GM23248 (cell line): ENCODE measurements at regions not wholly inside any gene's neighbourhood (a gene's known extent, or its start where the extent isn't known, plus 50 kb on each side); places are given as distances from the start of the nearest gene placed in this dataset.

Source experiments
- DNase-seq: peaks from one replicate; pipeline ENCODE4 v3.0.0-alpha.2; 2015
- H2AFZ ChIP-seq: fragments of 200-600 bp; sonication (generic); 2 replicates; pipeline ENCODE4 v1.6.1; 2016; ENCODE audit warnings: antibody characterized with exemption
- H3F3A ChIP-seq: fragments of 200-600 bp; sonication (generic); 2 replicates; pipeline ENCODE4 v1.6.1; 2016; ENCODE audit warnings: mild to moderate bottlenecking, antibody characterized with exemption, mixed run types; ENCODE audit not compliant: insufficient read depth
- H3K27ac ChIP-seq: fragments of 200-600 bp; sonication (generic); 2 replicates; pipeline ENCODE4 v1.5.1; 2016; ENCODE audit warnings: mild to moderate bottlenecking
- H3K27me3 ChIP-seq: fragments of 200-600 bp; sonication (generic); replicated peaks from 2 replicates; pipeline ENCODE4 v1.6.1; 2016; ENCODE audit warnings: mild to moderate bottlenecking; ENCODE audit not compliant: insufficient read depth
- H3K36me3 ChIP-seq: fragments of 200-600 bp; sonication (generic); 2 replicates; pipeline ENCODE4 v1.6.1; 2016; ENCODE audit warnings: low read depth, mild to moderate bottlenecking
- H3K4me1 ChIP-seq: fragments of 200-600 bp; sonication (generic); 2 replicates; pipeline ENCODE4 v1.6.1; 2016; ENCODE audit warnings: mild to moderate bottlenecking; ENCODE audit not compliant: insufficient read depth
- H3K4me2 ChIP-seq: fragments of 200-600 bp; sonication (generic); one replicate; pipeline ENCODE4 v1.6.1; 2016; ENCODE audit warnings: mild to moderate bottlenecking; ENCODE audit not compliant: unreplicated experiment
- H3K4me3 ChIP-seq: fragments of 200-600 bp; sonication (generic); 2 replicates; pipeline ENCODE4 v1.5.1; 2016; ENCODE audit warnings: mild to moderate bottlenecking
- H3K79me2 ChIP-seq: fragments of 200-600 bp; sonication (generic); 2 replicates; pipeline ENCODE4 v1.6.1; 2016; ENCODE audit warnings: mild to moderate bottlenecking; ENCODE audit not compliant: insufficient read depth
- H3K9ac ChIP-seq: fragments of 200-600 bp; sonication (generic); 2 replicates; pipeline ENCODE4 v1.6.1; 2016; ENCODE audit warnings: mild to moderate bottlenecking
- H3K9me2 ChIP-seq: fragments of 200-600 bp; sonication (generic); 2 replicates; pipeline ENCODE4 v1.6.1; 2016; ENCODE audit warnings: mixed run types, mild to moderate bottlenecking, moderate library complexity; ENCODE audit not compliant: insufficient read depth
- H3K9me3 ChIP-seq: fragments of 200-600 bp; sonication (generic); one replicate; pipeline ENCODE4 v1.6.1; 2017; ENCODE audit warnings: low read depth
- H4K20me1 ChIP-seq: fragments of 200-600 bp; sonication (generic); 2 replicates; pipeline ENCODE4 v1.6.0; 2016; ENCODE audit not compliant: insufficient read depth
- EZH2 ChIP-seq: fragments of 200-600 bp; sonication (generic); IDR thresholded peaks from 2 replicates; pipeline ENCODE4 v1.6.1; 2018; ENCODE audit warnings: antibody characterized with exemption, mild to moderate bottlenecking; ENCODE audit not compliant: insufficient read depth, poor library complexity, severe bottlenecking
- EZH2phosphoT487 ChIP-seq: fragments of 200-600 bp; sonication (generic); IDR thresholded peaks from 2 replicates; pipeline ENCODE4 v1.6.1; 2018; ENCODE audit warnings: antibody characterized with exemption, moderate library complexity, mild to moderate bottlenecking, low read depth; ENCODE audit not compliant: insufficient read depth
- WGBS, 2 experiments: methylation state at CpG; one replicate each; pipeline ENCODE4 v1.1.6; 2015 to 2017; ENCODE audit warnings: low lambda C conversion rate in 2 of 2, low coverage in 1 of 2; ENCODE audit errors: missing lambda C conversion rate in 2 of 2; 5-methylcytosine and 5-hydroxymethylcytosine counted together
- in situ Hi-C: fragments of 300-500 bp; cut with MboI; formaldehyde crosslinking; loops from 2 replicates; pipeline ENCODE4 v1.15.0; 2020

DNA sequence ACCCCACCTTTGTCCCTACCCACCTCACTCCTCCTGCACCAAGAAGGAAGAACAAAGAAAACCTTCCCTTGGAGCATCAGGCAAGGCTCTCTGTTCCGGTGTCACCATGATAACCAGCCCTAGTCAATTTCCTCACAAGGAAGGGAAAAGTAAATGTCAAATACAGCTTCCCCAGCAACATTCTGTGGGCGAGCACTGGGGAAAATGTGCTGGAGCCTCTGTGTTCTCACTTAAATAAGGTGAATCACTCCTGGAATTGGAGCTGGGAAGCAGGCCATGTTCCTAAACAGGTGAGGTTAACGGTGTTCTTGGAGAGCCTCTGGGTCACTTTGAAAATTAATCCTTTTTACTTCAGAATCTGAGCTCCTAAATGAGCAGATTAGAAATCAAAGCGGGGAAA, 427.9 kb upstream of the ERCC4 start:
- Histone ChIP-seq H3K9ac (no peak overlapping the region), H3K4me3 (no peak overlapping the region), H3K9me3 (no peaks in the 10 kb centered on the region), H3K9me2 (no peaks in the 10 kb centered on the region), H3K4me2 (no peak overlapping the region), H3K4me1 (no peaks in the 10 kb centered on the region), H3K79me2 (no peaks in the 10 kb centered on the region), H3K36me3 (no peaks in the 10 kb centered on the region), H3K27ac (no peak overlapping the region), H4K20me1 (no peaks in the 10 kb centered on the region), H3F3A (no peaks in the 10 kb centered on the region), H2AFZ (no peak overlapping the region), H3K27me3 (no peaks in the 10 kb centered on the region)
- WGBS, 2 experiments = 24 to 31% methylated on average over 4 of the region's 4 CpGs
- DNase-seq = no peak
- TF ChIP-seq EZH2 = no peak
- TF ChIP-seq EZH2phosphoT487 = no peak
- in situ Hi-C loops = no loop called here

DNA sequence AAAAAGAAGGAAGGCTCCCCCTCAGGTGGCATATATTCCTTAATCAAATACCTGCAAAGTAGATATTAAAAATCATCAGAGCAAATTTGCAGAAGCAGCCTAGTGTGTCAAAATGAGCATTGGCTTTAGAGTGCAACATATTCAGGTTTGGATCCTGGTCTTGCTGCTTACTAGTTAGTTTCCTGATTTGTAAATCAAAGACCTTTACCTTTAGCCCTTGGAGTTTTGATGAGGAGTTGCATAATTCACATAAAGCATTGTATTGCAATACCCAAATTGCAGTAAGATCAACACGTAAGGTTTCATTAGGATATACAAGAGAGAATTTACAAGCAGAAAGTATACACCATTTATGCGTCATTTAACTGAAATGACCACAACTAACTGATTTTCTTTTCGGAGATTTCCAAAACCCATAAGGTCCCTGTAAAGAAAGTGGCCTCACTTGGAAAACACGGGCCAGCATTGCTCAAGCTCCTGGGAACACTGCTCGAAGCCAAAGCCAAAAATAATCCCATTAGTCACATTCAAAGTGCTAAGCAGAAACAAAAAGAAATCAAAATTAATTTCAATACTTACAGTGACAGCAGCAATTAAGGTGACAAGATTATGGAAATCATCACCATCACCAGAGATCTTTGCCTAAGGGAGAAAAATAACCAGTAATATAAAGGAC, 415.9 kb upstream of the ERCC4 start:
- Histone ChIP-seq H3K4me3 (no peak overlapping the region), H3K36me3 (no peaks in the 10 kb centered on the region), H3F3A (no peaks in the 10 kb centered on the region), H2AFZ (no peak overlapping the region), H3K9me2 (no peaks in the 10 kb centered on the region), H3K9ac (no peak overlapping the region), H3K27ac (no peak overlapping the region), H4K20me1 (no peaks in the 10 kb centered on the region), H3K79me2 (no peaks in the 10 kb centered on the region), H3K9me3 (no peaks in the 10 kb centered on the region), H3K4me2 (no peak overlapping the region), H3K4me1 (no peaks in the 10 kb centered on the region), H3K27me3 (no peaks in the 10 kb centered on the region)
- DNase-seq = no peak
- WGBS, 2 experiments = 9 to 17% methylated on average over 5 of the region's 5 CpGs
- in situ Hi-C loops = no loop called here
- TF ChIP-seq EZH2 = no peak
- TF ChIP-seq EZH2phosphoT487 = no peak

DNA sequence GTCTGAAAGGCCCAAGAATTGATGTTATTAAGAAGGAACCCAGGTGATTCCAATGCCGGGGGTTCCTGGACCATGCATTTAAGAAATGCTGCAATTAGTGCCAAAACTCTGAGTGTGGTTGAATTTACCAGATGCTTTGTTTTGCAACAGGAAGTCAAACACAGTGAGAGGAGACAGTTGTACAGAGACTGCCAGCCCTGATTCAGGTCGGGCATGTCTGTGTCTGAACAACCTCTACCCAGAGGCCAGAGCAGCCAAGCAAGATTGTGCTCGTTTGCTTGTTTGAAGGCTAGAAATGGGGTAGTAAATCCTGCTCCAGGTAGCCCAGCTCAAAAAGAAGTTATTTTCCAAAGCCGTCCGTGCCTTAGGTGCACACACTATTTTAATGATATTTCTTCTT, 412.4 kb upstream of the ERCC4 start:
- WGBS, 2 experiments = 22 to 23% methylated on average over 5 of the region's 5 CpGs
- H3K79me2 ChIP-seq = no peaks in the 10 kb centered on the region
- no peaks in the 10 kb centered on the region for H3K36me3 ChIP-seq
- in situ Hi-C loops = no loop called here
- H2AFZ ChIP-seq = no peak overlapping the region
- no peaks in the 10 kb centered on the region for H3F3A ChIP-seq
- H3K4me1 ChIP-seq = no peaks in the 10 kb centered on the region
- no peak overlapping the region for H3K9ac ChIP-seq
- no peak for TF ChIP-seq EZH2phosphoT487
- no peak for TF ChIP-seq EZH2
- H3K9me3 ChIP-seq = no peaks in the 10 kb centered on the region
- H4K20me1 ChIP-seq = no peaks in the 10 kb centered on the region
- H3K27me3 ChIP-seq = no peaks in the 10 kb centered on the region
- H3K4me3 ChIP-seq = no peak overlapping the region
- DNase-seq = no peak
- H3K27ac ChIP-seq = no peak overlapping the region
- no peak overlapping the region for H3K4me2 ChIP-seq
- H3K9me2 ChIP-seq = no peaks in the 10 kb centered on the region

DNA sequence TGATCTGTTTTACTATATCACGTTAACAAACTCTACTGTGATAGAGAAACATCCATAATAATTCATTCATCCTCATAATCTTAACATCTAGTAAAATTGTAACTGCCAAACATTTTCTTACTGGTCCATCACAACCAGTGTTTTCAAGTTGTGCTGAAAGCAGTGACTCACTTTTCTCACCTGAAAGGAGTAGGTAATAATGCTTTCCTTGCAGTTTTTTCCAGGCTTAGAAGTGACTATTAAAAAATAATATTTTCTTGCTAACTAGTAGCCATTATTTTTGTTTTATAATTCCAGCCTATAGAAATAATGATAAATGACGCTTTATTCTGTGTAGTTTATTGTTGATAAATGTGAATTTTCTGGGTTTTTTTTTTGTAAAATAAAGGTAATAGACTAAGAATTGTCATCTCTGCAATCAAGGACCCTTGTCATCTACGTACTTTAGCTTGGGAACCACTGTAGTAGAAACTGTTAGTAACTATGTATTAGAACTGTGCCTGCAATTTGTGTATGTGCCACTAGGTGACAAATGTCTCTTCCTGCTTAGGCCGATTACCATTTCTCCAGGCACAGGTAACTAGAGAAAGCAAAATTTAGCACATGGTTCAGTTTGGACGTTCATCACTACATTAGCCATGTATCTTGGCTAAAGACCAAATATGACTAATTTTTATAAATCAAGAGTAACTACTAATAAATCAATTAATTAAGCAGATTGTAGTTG, 409.4 kb upstream of the ERCC4 start:
- Histone ChIP-seq H3K4me3 (no peak overlapping the region), H3K27me3 (no peaks in the 10 kb centered on the region), H3K27ac (no peak overlapping the region), H3K9me3 (no peaks in the 10 kb centered on the region), H3K79me2 (no peaks in the 10 kb centered on the region), H3F3A (no peaks in the 10 kb centered on the region), H3K4me1 (no peaks in the 10 kb centered on the region), H2AFZ (no peak overlapping the region), H3K9me2 (no peaks in the 10 kb centered on the region), H3K36me3 (no peaks in the 10 kb centered on the region), H4K20me1 (no peaks in the 10 kb centered on the region), H3K4me2 (no peak overlapping the region), H3K9ac (no peak overlapping the region)
- DNase-seq = no peak
- WGBS, 2 experiments = 19 to 29% methylated on average over 5 of the region's 5 CpGs
- TF ChIP-seq EZH2phosphoT487 (no peak), EZH2 (no peak)
- in situ Hi-C loops = no loop called here
